GM18511 (cell line): ENCODE measurements at regions not wholly inside any gene's neighbourhood (a gene's known extent, or its start where the extent isn't known, plus 50 kb on each side); places are given as distances from the start of the nearest gene placed in this dataset.
"Not testable (repeated sequence)": the region's sequence is repeated elsewhere in the genome, so short reads cannot be mapped to it uniquely, and the experiment has no call there.

Source experiments
- ATAC-seq: cut with Tn5 transposase; IDR thresholded peaks from one replicate; pipeline ENCODE4 v1.9.1; 2021; ENCODE audit warnings: mild to moderate bottlenecking, moderate library complexity; ENCODE audit not compliant: unreplicated experiment

DNA sequence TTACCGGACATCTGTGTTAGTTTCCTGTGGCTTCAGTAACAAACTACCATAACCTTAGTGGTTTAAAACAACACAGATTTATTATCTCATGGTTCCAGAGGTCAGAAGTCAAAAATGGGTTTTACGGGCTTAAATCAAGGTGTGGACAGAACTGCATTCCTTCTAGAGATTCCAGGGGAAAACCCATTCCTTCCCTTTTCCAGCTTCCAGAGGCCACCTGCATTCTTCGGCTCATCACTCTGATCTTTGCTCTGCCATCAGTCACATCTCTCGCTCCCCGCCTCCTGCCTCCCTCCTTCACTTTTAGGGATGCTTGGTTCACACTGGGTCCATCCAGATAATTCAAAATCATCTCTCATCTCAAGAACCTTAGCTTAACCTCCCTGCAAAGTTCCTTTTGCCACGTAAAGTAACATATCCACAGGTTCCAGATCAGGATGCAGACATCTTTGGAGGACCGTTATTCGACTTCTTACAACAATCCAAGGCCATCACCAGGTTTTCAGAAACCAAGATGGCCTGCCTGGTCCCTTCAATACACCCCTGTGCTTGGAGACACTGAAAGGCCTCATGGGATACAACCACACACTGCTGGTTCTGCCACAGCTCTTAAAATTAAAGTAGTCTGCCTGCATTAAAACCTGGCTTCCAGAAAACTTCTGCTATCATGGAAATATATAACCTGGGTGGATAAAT is 225.9 kb upstream of the MYO3A start:
- ATAC-seq = no peak

DNA sequence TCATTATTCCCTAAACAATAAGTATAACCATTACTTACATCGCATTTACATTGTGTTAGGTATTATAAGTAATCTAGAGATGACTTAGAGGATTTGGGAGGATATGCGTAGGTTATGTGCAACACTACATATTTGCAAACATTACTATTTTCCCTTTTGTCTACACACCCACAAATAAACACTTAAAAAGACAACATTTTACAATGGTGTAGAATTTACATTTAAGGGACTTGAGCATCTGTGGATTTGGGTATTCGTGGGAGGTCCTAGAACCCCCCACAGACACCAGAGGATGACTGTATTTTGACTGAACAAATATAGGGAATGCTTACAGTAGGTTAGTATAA is 220.2 kb upstream of the MYO3A start:
- no peak for ATAC-seq

GRCh38 chr10:25724241-25724640 is 209.8 kb upstream of the MYO3A start:
- no peak for ATAC-seq

GRCh38 chr10:25725917-25726716 is 207.9 kb upstream of the MYO3A start:
- peak; percentile 82 for ATAC-seq

DNA sequence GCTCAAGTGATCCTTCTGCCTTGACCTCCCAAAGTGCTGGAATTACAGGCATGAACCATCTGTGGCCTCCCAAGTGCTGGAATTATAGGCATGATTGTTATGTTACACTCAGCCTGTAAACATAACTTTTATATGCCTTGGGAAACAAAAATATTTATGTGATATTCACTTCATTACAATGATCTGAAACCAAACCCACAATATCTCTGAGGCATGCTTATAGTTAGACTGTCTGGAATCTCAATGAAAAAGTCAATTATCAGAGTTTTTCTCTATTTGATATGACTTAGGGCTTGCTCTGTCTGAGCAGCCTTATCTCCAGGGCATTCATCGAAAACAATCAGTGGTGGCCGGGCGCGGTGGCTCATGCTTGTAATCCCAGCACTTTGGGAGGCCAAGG is 195.3 kb upstream of the MYO3A start:
- no peak for ATAC-seq

- ATAC-seq = no peak
These were observed 190.2 kb upstream of the MYO3A start for GRCh38 chr10:25743832-25744231.

DNA sequence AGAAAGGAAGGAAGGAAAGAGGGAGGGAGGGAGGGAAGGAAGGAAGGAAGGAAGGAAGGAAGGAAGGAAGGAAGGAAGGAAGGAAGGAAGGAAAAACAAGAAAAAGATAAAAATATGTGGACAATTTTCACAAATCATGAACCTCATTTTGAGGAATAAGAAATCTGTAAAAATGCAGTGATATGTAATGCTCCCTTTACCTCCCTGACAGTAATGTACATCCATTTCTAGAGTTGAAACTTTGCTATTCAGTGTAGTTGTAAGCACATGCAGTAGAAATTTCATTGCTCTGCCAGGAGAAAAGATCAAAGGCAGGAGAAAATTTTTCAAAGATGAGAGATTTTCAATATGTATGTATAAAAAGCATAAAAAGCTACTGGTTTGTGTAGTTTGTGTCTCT is 189.5 kb upstream of the MYO3A start:
- ATAC-seq = no peak

DNA sequence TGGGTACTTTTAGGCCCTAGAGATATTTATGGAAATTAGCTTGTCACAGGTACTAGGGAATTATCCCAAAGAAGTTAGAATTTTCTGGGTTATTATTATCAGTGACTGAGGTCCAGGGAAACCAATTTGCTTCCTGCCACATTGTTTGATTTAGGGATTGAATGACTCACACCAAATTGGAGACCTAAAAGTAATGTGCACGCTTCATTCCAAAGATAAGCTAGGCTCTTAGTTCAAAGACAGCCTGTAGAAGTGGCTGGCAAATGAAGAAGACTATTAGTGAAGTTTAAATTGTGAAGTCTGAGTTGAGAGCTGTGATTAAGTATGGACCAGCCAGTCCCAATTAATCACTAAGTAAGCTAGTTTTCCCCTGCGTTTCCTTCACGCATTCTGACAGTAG is 188.1 kb upstream of the MYO3A start:
- no peak for ATAC-seq

DNA sequence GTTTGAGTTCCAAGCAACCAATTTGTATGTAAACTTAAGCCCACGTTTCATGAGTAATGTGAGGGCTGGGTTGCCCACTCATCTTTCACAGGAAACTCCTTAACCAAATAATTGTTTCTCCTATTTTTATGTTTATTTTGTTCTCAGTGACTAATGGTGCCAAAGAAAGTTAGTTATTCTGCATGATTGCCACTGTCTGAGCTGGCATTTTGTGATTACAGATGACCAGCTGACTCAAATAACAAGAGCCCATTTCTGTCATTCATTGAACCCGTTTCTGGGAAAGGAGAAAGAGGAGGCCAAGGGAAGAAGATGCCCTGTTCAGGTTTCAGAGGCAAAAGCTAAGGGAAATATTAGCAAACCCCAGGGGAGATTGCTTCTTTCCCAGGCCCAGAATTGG is 186.9 kb upstream of the MYO3A start:
- no peak for ATAC-seq

DNA sequence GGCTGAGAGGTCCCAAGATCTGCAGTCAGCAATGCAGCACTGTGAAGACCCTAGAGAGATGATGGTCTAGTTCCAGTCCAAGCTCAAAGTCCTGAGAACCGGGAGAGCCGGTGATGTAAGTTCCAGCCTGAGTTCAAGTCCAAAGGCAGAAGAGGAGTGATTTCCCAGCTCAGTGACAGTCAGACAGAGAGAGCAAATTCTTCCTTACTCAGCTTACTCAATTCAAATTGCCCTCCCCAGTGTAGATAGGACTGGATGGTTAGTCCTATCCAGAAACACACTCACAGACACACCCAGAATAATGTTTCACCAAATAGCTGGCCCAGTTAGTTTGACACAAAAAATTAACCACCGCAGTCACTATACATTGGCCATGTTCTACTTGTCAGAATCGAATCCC is 185.5 kb upstream of the MYO3A start:
- no peak for ATAC-seq

- no peak for ATAC-seq
These were observed 180.3 kb upstream of the MYO3A start for GRCh38 chr10:25753776-25754175.

DNA sequence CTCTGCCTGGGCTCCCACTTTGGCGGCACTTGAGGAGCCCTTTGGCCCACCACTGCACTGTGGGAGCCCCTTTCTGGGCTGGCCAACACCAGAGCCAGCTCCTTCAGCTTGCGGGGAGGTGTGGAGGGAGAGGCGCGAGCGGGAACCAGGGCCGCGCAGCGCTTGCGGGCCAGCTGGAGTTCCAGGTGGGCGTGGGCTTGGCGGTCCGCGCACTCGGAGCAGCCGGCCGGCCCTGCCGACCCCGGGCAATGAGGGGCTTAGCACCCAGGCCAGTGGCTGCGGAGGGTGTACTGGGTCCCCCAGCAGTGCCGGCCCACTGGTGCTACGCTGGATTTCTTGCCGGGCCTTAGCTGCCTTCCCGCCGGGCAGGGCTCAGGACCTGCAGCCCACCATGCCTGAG is 178.2 kb upstream of the MYO3A start:
- ATAC-seq = not testable (repeated sequence)

- no peak for ATAC-seq
These were observed 177.2 kb upstream of the MYO3A start for GRCh38 chr10:25756784-25757183.

DNA sequence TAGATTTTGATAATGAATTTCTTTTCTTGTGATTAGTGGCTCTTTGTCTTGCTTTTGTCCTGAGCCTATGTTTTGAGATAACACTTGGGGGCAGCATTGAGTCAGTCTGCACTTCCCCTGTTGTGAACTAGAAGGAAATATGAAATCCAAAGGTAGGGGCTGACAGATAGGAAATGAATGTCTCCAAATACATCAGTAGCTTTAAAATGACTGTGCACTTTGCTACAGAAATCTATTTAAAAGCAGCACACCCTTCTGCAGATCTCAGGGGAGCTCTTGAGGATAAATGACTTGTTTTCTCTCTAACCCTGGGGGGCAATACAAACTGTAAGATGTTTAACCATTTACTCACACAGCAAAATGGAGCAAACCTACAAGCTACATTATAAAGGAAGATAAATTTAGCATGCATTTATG is 176.0 kb upstream of the MYO3A start:
- no peak for ATAC-seq

DNA sequence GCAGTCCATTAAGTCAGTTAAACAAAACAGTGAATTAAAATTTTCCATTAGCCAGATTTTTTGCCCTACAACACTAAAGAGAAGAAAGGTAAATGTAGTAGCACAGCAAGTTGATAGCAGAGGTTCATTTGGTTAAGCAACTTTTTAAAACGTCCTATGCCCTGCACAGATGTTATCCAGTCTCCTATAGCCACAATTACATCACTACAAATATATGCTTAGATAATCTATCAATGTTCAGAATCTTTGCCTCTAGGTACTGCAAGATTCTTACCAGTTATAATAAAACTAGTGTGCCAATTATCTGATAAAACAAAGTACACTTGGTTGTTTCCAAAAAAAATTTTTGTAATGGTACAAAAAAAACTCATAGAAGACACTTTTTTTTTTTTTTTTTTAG is 175.5 kb upstream of the MYO3A start:
- ATAC-seq = no peak

DNA sequence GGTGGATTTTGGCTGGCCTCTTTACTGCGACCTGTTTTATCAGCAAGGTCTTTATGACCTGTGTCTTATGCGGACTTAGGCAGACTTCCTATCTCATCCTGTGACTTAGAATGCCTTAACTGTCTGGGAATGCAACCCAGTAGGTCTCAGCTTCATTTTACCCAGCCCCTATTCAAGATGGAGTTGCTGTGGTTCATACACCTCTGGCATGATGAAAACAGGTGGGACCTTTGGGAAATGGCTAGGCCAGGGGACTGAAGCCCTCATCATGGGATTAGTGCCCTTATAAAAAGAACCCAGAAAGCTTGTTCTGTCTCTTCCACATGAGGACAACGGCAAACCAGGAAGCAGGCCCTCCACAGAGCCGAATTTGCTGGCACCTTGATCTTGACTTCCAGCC is 172.1 kb upstream of the MYO3A start:
- no peak for ATAC-seq

DNA sequence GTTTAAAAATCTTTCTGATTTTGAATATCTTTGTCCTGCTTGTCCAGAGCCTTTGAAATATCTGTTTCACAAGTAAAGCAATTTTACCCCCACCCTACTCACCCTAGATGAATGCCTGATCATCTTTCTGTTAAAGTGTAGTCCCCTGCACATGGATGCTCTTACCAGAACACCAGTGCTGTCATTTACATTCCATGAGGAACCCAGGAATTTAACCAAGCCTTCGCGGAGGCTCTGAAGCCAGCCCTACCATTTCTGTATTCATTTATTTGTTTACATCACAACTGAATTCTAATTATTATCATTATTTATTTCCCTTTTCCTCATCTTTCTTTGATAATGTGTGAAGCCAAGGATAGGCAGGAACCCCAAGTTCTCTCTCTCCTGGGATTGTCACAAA is 167.8 kb upstream of the MYO3A start:
- ATAC-seq = no peak

DNA sequence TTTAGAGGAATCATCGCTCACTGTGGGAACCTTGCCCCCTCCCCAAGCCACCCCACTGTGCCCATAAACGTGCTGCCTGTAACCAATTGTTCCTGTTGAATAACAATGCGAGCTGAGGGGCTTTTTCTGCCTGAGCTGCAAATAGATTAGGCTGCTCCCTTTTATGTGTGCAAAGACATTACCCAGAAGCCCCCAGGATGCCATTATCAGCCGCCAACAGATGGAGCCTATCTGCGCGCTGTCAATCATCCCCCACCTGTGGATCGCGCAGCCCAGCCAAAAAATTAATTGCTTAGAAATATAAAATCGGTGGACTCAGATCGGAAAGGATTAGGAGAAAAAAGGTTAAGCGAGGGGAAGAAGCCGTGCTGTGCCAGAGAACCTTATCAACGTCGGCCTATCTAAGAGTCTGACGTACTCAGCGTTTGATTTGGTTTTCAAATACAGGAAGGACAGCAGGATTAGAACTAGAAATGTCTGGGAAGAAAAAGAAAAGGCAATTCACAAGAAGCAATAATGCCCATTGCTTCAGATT is 167.3 kb upstream of the MYO3A start:
- no peak for ATAC-seq

GRCh38 chr10:25768167-25768566 is 165.9 kb upstream of the MYO3A start:
- no peak for ATAC-seq

DNA sequence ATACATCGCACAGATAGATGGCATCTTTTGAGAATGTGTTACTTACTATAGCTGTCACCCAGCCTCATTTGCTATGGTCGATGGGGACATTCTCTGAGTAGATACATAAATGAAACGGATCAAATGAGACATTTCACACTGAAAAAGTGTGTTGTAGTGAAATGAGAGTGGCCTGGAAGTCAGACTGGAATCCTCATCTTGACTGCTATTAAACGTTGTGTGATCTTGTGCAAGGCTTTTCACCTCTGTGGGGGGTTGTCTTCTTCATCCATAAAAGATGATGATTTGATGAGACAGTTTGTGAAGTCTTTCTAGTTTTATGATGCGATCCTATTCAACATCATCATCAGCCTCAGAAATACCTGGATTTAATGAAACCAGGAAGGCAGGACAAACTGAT is 155.4 kb upstream of the MYO3A start:
- no peak for ATAC-seq

- ATAC-seq = no peak
These were observed 147.9 kb upstream of the MYO3A start for GRCh38 chr10:25786161-25786560.

DNA sequence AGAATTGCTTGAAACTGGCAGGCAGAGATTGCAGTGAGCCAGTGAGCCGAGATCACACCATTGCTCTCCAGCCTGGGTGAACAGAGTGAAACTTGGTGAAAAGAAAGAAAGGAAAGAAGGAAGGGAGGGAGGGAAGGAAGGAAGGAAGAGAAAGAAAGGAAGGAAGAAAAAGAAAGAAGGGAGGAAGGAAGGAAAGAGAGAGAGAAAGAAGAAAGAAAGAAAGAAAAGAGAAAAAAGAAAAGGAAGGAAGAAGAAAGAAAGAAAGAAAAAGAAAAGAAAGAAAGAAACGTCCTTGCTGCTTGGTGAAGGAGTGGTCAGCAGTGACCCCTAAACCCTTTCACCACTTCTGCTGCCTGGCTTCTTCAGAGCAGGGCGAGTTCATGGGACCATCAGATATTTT is 147.1 kb upstream of the MYO3A start:
- no peak for ATAC-seq
